IMR-90 (cell line): ENCODE measurements at regions not wholly inside any gene's neighbourhood (a gene's known extent, or its start where the extent isn't known, plus 50 kb on each side); places are given as distances from the start of the nearest gene placed in this dataset.

Source experiments
- ATAC-seq: fragments of 200-7000 bp; cut with Tn5 transposase; 2 replicates; pipeline ENCODE4 v1.9.1; 2020; ENCODE audit warnings: low read depth, mild to moderate bottlenecking, moderate library complexity
- BruUV-seq: library from RNA; stranded (reverse); fragments of 400-500 nt; replicated peaks from 2 replicates; lab custom pipeline; 2021; lab: Mats Ljungman, UMichigan
- CTCF ChIA-PET: fragments of 300-600 bp; formaldehyde crosslinking; extraction: SDS; loops from one replicate; lab custom pipeline; 2021; ENCODE audit warnings: antibody characterized with exemption; lab: Yijun Ruan, JAX
- POLR2A ChIA-PET: fragments of 300-600 bp; sonication (Branson Sonifier 250); formaldehyde crosslinking; loops from one replicate; lab custom pipeline; 2022; ENCODE audit warnings: antibody characterized with exemption; ENCODE audit not compliant: unreplicated experiment; lab: Charles Lee
- DNase-seq: peaks from one replicate; pipeline ENCODE4 v3.0.0; 2013
- H2AFZ ChIP-seq: replicated peaks from 2 replicates; pipeline ENCODE3; 2013; ENCODE audit warnings: low read length, mild to moderate bottlenecking; ENCODE audit not compliant: poor library complexity
- H2AK5ac ChIP-seq: 2 replicates; pipeline ENCODE4 v1.6.1; 2013; ENCODE audit warnings: low read depth, low read length, inconsistent platforms
- H2AK9ac ChIP-seq: replicated peaks from 2 replicates; pipeline ENCODE3; 2013; ENCODE audit warnings: mild to moderate bottlenecking, low read depth, low read length, moderate library complexity; ENCODE audit not compliant: poor library complexity
- H2BK120ac ChIP-seq: 2 replicates; pipeline ENCODE4 v1.6.1; 2013; ENCODE audit warnings: low read depth, low read length, inconsistent platforms
- H2BK15ac ChIP-seq: 3 replicates; pipeline ENCODE4 v1.6.1; 2013; ENCODE audit warnings: low read depth, low read length, inconsistent platforms
- H2BK20ac ChIP-seq: 2 replicates; pipeline ENCODE4 v1.6.1; 2013; ENCODE audit warnings: low read depth, mild to moderate bottlenecking, inconsistent platforms, low read length, moderate library complexity
- H2BK5ac ChIP-seq: 2 replicates; pipeline ENCODE4 v1.6.1; 2013; ENCODE audit warnings: mild to moderate bottlenecking, low read depth, low read length, inconsistent platforms; ENCODE audit not compliant: poor library complexity, severe bottlenecking
- H3K14ac ChIP-seq: replicated peaks from 2 replicates; pipeline ENCODE4 v1.6.1; 2013; ENCODE audit warnings: low read depth, low read length, inconsistent platforms
- H3K18ac ChIP-seq: 2 replicates; pipeline ENCODE4 v1.6.1; 2013; ENCODE audit warnings: low read depth, low read length, control low read depth
- H3K23ac ChIP-seq: 2 replicates; pipeline ENCODE4 v1.6.1; 2013; ENCODE audit warnings: low read depth, low read length, inconsistent platforms
- H3K27ac ChIP-seq: 2 replicates; pipeline ENCODE4 v1.5.1; 2013; ENCODE audit warnings: mild to moderate bottlenecking, control low read depth, low read length; ENCODE audit not compliant: insufficient read depth
- H3K27me3 ChIP-seq: 2 replicates; pipeline ENCODE4 v1.6.1; 2013; ENCODE audit warnings: low read length; ENCODE audit not compliant: control insufficient read depth, insufficient read depth
- H3K36me3 ChIP-seq: 2 replicates; pipeline ENCODE4 v1.6.1; 2013; ENCODE audit warnings: low read length, mixed read lengths; ENCODE audit not compliant: control insufficient read depth, insufficient read depth
- H3K4ac ChIP-seq: 2 replicates; pipeline ENCODE4 v1.6.1; 2013; ENCODE audit warnings: low read depth, low read length, inconsistent platforms
- H3K4me1 ChIP-seq: 2 replicates; pipeline ENCODE4 v1.6.1; 2013; ENCODE audit warnings: low read length, mixed read lengths; ENCODE audit not compliant: control insufficient read depth, insufficient read depth
- H3K4me2 ChIP-seq: 2 replicates; pipeline ENCODE4 v1.6.1; 2013; ENCODE audit warnings: low read depth, mild to moderate bottlenecking, control low read depth, low read length, moderate library complexity
- H3K4me3 ChIP-seq: 2 replicates; pipeline ENCODE4 v1.5.1; 2013; ENCODE audit warnings: low read depth, mild to moderate bottlenecking, control low read depth, low read length, moderate library complexity; ENCODE audit not compliant: insufficient read depth
- H3K56ac ChIP-seq: 2 replicates; pipeline ENCODE4 v1.6.1; 2013; ENCODE audit warnings: low read length, inconsistent platforms; ENCODE audit not compliant: insufficient read depth; ENCODE audit errors: extremely low read depth
- H3K79me1 ChIP-seq, 2 experiments: 2 replicates each; pipeline ENCODE4 v1.6.1; 2013; ENCODE audit warnings: low read length in 2 of 2, inconsistent platforms in 1 of 2, low read depth in 1 of 2
- H3K9ac ChIP-seq: 2 replicates; pipeline ENCODE4 v1.6.1; 2013; ENCODE audit warnings: low read depth, low read length, control low read depth
- H3K9me1 ChIP-seq: 2 replicates; pipeline ENCODE4 v1.6.1; 2013; ENCODE audit warnings: low read length, inconsistent platforms; ENCODE audit not compliant: insufficient read depth
- H3K9me3 ChIP-seq: 2 replicates; pipeline ENCODE4 v1.6.1; 2013; ENCODE audit warnings: low read length; ENCODE audit not compliant: control insufficient read depth, insufficient read depth
- H4K20me1 ChIP-seq: 2 replicates; pipeline ENCODE4 v1.6.1; 2013; ENCODE audit warnings: low read length, inconsistent platforms; ENCODE audit not compliant: insufficient read depth
- H4K5ac ChIP-seq: 2 replicates; pipeline ENCODE4 v1.6.1; 2013; ENCODE audit warnings: mild to moderate bottlenecking, low read depth, low read length, control low read depth
- H4K8ac ChIP-seq, 2 experiments: 2 replicates each; pipeline ENCODE4 v1.6.1; 2013; ENCODE audit warnings: low read depth in 2 of 2, low read length in 2 of 2, control low read depth in 1 of 2, inconsistent platforms in 1 of 2
- H4K91ac ChIP-seq: 2 replicates; pipeline ENCODE4 v1.6.1; 2013; ENCODE audit warnings: low read depth, low read length, inconsistent platforms; ENCODE audit not compliant: insufficient read depth
- BHLHE40 ChIP-seq: fragments of 150-350 bp; IDR thresholded peaks from 2 replicates; pipeline ENCODE4 v1.6.1; 2016; ENCODE audit warnings: mild to moderate bottlenecking, low read depth, low read length
- CEBPB ChIP-seq: IDR thresholded peaks from 2 replicates; pipeline ENCODE4 v1.6.1; 2012; ENCODE audit warnings: low read depth, low read length, improper control_type of control experiment
- CHD1 ChIP-seq: IDR thresholded peaks from 2 replicates; pipeline ENCODE4 v1.6.1; 2012; ENCODE audit warnings: low read depth, low read length, improper control_type of control experiment
- FOS ChIP-seq: fragments of 150-350 bp; IDR thresholded peaks from 2 replicates; pipeline ENCODE4 v1.6.1; 2016; ENCODE audit warnings: low read depth, low read length
- MAFK ChIP-seq: IDR thresholded peaks from 2 replicates; pipeline ENCODE4 v1.6.1; 2012; ENCODE audit warnings: low read depth, low read length, improper control_type of control experiment
- MAZ ChIP-seq: IDR thresholded peaks from 2 replicates; pipeline ENCODE4 v1.6.1; 2012; ENCODE audit warnings: low read depth, mild to moderate bottlenecking, low read length, improper control_type of control experiment, moderate library complexity, borderline replicate concordance
- MXI1 ChIP-seq: IDR thresholded peaks from 2 replicates; pipeline ENCODE4 v1.6.1; 2012; ENCODE audit warnings: low read depth, mild to moderate bottlenecking, low read length, moderate library complexity, borderline replicate concordance
- NFE2L2 ChIP-seq: fragments of 150-350 bp; IDR thresholded peaks from 2 replicates; pipeline ENCODE4 v1.6.1; 2016; ENCODE audit warnings: low read depth, mild to moderate bottlenecking, low read length
- POLR2A ChIP-seq: IDR thresholded peaks from 2 replicates; pipeline ENCODE4 v1.6.1; 2012; ENCODE audit warnings: mild to moderate bottlenecking, low read depth, low read length
- RAD21 ChIP-seq: IDR thresholded peaks from 2 replicates; pipeline ENCODE4 v1.6.1; 2012; ENCODE audit warnings: low read length, improper control_type of control experiment
- RCOR1 ChIP-seq: IDR thresholded peaks from 2 replicates; pipeline ENCODE4 v1.6.1; 2012; ENCODE audit warnings: mild to moderate bottlenecking, low read length, improper control_type of control experiment; ENCODE audit not compliant: insufficient replicate concordance
- RFX5 ChIP-seq: IDR thresholded peaks from 2 replicates; pipeline ENCODE4 v1.8.0; 2012; ENCODE audit warnings: low read depth, mild to moderate bottlenecking, low read length, moderate library complexity
- SMC3 ChIP-seq: fragments of 150-350 bp; IDR thresholded peaks from 2 replicates; pipeline ENCODE4 v1.6.1; 2016; ENCODE audit warnings: low read depth, mild to moderate bottlenecking, antibody characterized with exemption, low read length, moderate library complexity
- WGBS, 2 experiments: methylation state at CpG; one replicate each; pipeline versions ENCODE4 v1.1.5 to v1.1.7; 2013; ENCODE audit warnings: missing lambda C conversion rate in 2 of 2; ENCODE audit not compliant: insufficient read length in 1 of 2; ENCODE audit errors: extremely low coverage in 2 of 2; 5-methylcytosine and 5-hydroxymethylcytosine counted together
- dilution Hi-C: fragments of 300-500 bp; cut with HindIII; formaldehyde crosslinking; loops from one replicate; pipeline ENCODE4 v1.14.3; 2018; ENCODE audit warnings: low sequenced_read_pairs; ENCODE audit not compliant: unreplicated experiment
- in situ Hi-C: fragments of 300-500 bp; cut with MboI; formaldehyde crosslinking; loops from 3 replicates; pipeline ENCODE4 v1.14.3; 2019; ENCODE audit warnings: low sequenced_read_pairs, inconsistent platforms, mixed read lengths
- intact Hi-C: fragments of 100-400 bp; cut with micrococcal nuclease; formaldehyde crosslinking; loops from 2 replicates; pipeline ENCODE4 v1.10.0; 2022
- TF ChIP-seq, protein P1 (sequence below): fragments of 150-350 bp; IDR thresholded peaks from 2 replicates; pipeline ENCODE4 v1.6.1; 2016; ENCODE audit warnings: low read depth, mild to moderate bottlenecking, low read length, moderate library complexity, borderline replicate concordance
- TF ChIP-seq, protein P2 (sequence below): fragments of 150-350 bp; IDR thresholded peaks from 2 replicates; pipeline ENCODE4 v1.6.1; 2017; ENCODE audit warnings: mild to moderate bottlenecking, antibody characterized with exemption, low read length, low read depth
- TF ChIP-seq, protein P3 (sequence below): conservative IDR thresholded peaks from 2 replicates; pipeline ENCODE4 v1.5.1; 2012; ENCODE audit warnings: mild to moderate bottlenecking, low read depth, low read length, improper control_type of control experiment

DNA sequence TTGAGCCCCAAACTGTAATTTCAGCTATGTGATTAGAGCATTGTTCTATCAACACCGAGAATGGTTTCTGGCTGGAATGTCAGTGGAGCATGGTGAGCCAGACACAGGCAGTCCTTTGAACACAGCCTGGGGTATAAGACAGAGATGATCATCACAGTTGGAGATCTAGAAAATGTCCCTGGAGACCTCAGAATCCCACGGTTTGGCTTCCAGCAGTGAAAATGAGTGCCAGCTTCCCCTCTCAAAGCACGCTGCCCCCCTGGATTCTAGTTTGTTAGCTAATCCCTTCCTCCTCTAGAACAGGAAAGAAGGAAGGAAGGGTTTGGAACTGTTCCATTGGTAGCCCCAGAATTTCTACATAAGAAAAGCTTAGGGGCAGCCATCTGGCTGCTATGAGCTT is 59.9 kb upstream of the JAK1 start:
- in situ Hi-C loops (no loop called here), dilution Hi-C loops (no loop called here), intact Hi-C loops (no loop called here)
- no peaks in the 10 kb centered on the region for H3K36me3 ChIP-seq
- no peaks in the 10 kb centered on the region for H3K9me3 ChIP-seq
- no peak overlapping the region for H4K8ac ChIP-seq
- H3K27ac ChIP-seq: no peak overlapping the region
- H2BK5ac ChIP-seq: no peak overlapping the region
- peaks cover 4% of the 10 kb centered on the region; the same call in 1 of the 2 replicates for H3K27me3 ChIP-seq
- CTCF ChIA-PET: no interaction called here
- H4K20me1 ChIP-seq: no peaks in the 10 kb centered on the region
- H4K5ac ChIP-seq: no peak overlapping the region
- ATAC-seq (no peak), DNase-seq (no peak)
- no peak overlapping the region for H2BK120ac ChIP-seq
- no peak overlapping the region for H3K56ac ChIP-seq
- 67% methylated on average over 1 of the region's 3 CpGs; no CpG with 5 or more reads in 1 of the 2 experiments for WGBS, 2 experiments
- no peaks in the 10 kb centered on the region for H3K4me1 ChIP-seq
- no peak overlapping the region for H3K23ac ChIP-seq
- POLR2A ChIA-PET: no interaction called here
- H2AK5ac ChIP-seq: no peak overlapping the region
- TF ChIP-seq FOS (no peak), MAZ (no peak), CEBPB (no peak), CHD1 (no peak), RCOR1 (no peak), NFE2L2 (no peak), SMC3 (no peak), RFX5 (no peak), RAD21 (no peak), MXI1 (no peak), POLR2A (no peak), BHLHE40 (no peak), MAFK (no peak)
- TF ChIP-seq, protein P1, sequence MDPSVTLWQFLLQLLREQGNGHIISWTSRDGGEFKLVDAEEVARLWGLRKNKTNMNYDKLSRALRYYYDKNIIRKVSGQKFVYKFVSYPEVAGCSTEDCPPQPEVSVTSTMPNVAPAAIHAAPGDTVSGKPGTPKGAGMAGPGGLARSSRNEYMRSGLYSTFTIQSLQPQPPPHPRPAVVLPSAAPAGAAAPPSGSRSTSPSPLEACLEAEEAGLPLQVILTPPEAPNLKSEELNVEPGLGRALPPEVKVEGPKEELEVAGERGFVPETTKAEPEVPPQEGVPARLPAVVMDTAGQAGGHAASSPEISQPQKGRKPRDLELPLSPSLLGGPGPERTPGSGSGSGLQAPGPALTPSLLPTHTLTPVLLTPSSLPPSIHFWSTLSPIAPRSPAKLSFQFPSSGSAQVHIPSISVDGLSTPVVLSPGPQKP: no peak
- TF ChIP-seq, protein P2, sequence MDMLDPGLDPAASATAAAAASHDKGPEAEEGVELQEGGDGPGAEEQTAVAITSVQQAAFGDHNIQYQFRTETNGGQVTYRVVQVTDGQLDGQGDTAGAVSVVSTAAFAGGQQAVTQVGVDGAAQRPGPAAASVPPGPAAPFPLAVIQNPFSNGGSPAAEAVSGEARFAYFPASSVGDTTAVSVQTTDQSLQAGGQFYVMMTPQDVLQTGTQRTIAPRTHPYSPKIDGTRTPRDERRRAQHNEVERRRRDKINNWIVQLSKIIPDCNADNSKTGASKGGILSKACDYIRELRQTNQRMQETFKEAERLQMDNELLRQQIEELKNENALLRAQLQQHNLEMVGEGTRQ: no peak
- TF ChIP-seq, protein P3, sequence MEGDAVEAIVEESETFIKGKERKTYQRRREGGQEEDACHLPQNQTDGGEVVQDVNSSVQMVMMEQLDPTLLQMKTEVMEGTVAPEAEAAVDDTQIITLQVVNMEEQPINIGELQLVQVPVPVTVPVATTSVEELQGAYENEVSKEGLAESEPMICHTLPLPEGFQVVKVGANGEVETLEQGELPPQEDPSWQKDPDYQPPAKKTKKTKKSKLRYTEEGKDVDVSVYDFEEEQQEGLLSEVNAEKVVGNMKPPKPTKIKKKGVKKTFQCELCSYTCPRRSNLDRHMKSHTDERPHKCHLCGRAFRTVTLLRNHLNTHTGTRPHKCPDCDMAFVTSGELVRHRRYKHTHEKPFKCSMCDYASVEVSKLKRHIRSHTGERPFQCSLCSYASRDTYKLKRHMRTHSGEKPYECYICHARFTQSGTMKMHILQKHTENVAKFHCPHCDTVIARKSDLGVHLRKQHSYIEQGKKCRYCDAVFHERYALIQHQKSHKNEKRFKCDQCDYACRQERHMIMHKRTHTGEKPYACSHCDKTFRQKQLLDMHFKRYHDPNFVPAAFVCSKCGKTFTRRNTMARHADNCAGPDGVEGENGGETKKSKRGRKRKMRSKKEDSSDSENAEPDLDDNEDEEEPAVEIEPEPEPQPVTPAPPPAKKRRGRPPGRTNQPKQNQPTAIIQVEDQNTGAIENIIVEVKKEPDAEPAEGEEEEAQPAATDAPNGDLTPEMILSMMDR: no peak
- no peaks in the 10 kb centered on the region for H3K9me1 ChIP-seq
- no peak overlapping the region for H3K4me2 ChIP-seq
- H3K14ac ChIP-seq: no peak overlapping the region
- no peak overlapping the region for H2BK15ac ChIP-seq
- H2BK20ac ChIP-seq: no peak overlapping the region
- no peak overlapping the region for H4K91ac ChIP-seq
- H2AK9ac ChIP-seq: no peak overlapping the region
- H3K4me3 ChIP-seq: no peak overlapping the region
- H3K4ac ChIP-seq: no peak overlapping the region
- H3K79me1 ChIP-seq: no peaks in the 10 kb centered on the region
- no peak overlapping the region for H2AFZ ChIP-seq
- BruUV-seq: no TSS peak
- H3K18ac ChIP-seq: no peak overlapping the region
- no peak overlapping the region for H3K9ac ChIP-seq
